Upper lobe of left lung (tissue), 6 donors: ENCODE measurements at regions not wholly inside any gene's neighbourhood (a gene's known extent, or its start where the extent isn't known, plus 50 kb on each side); places are given as distances from the start of the nearest gene placed in this dataset.
"Not testable (repeated sequence)": the region's sequence is repeated elsewhere in the genome, so short reads cannot be mapped to it uniquely, and the experiment has no call there.

Experiments used
- ATAC-seq, 2 donors: fragments of 200-7000 bp; cut with Tn5 transposase; one replicate each; pipeline ENCODE4 v1.9.1; 2022; ENCODE audit warnings: mild to moderate bottlenecking in 2 of 2, moderate library complexity in 2 of 2; ENCODE audit not compliant: low FRiP score in 2 of 2
- DNase-seq, 2 donors: peaks; one replicate each; pipeline ENCODE4 v3.0.0-alpha.2; 2019 to 2020
- H3K27ac ChIP-seq, 4 donors: fragments of 200-600 bp; sonication (generic); one replicate each; pipeline ENCODE4 v1.5.1; 2016 to 2019
- H3K27me3 ChIP-seq, 4 donors: fragments of 200-600 bp; sonication (generic); one replicate each; pipeline ENCODE4 v1.5.1; 2017 to 2019
- H3K36me3 ChIP-seq, 4 donors: fragments of 200-600 bp; sonication (generic); one replicate each; pipeline ENCODE4 v1.5.1; 2016 to 2019
- H3K4me1 ChIP-seq, 4 donors: fragments of 200-600 bp; sonication (generic); one replicate each; pipeline ENCODE4 v1.5.1; 2018 to 2019
- H3K4me3 ChIP-seq, 4 donors: fragments of 200-600 bp; sonication (generic); one replicate each; pipeline ENCODE4 v1.5.1; 2017 to 2019; ENCODE audit warnings: mild to moderate bottlenecking in 2 of 4, moderate library complexity in 1 of 4
- H3K9me3 ChIP-seq, 4 donors: fragments of 200-600 bp; sonication (generic); one replicate each; pipeline ENCODE4 v1.5.1; 2018 to 2019
- EP300 ChIP-seq, 4 donors: sonication (generic); formaldehyde crosslinking; IDR thresholded peaks; one replicate each; pipeline ENCODE4 v1.5.1; 2017; ENCODE audit warnings: antibody characterized with exemption in 4 of 4, control low read depth in 2 of 4
- POLR2A ChIP-seq, 4 donors: fragments of 450-650 bp; IDR thresholded peaks; one replicate each; pipeline ENCODE4 v1.5.1; 2016 to 2017; ENCODE audit warnings: antibody characterized with exemption in 4 of 4, mild to moderate bottlenecking in 2 of 4
- POLR2AphosphoS5 ChIP-seq, 2 donors: sonication (generic); formaldehyde crosslinking; IDR thresholded peaks; one replicate each; pipeline ENCODE4 v1.5.1; 2017; ENCODE audit warnings: antibody characterized with exemption in 2 of 2
- WGBS, 2 donors: methylation state at CpG; one replicate each; pipeline ENCODE4 v1.1.5; 2017 to 2018; 5-methylcytosine and 5-hydroxymethylcytosine counted together
- TF ChIP-seq, protein P1 (sequence below), 6 experiments: fragments of 450-650 bp in 4 of 6; fragments of 200-600 bp in 2 of 6; sonication (generic) in 2 of 6; IDR thresholded peaks; one replicate each; pipeline ENCODE4 v1.5.1; 2016 to 2019; ENCODE audit warnings: antibody characterized with exemption in 6 of 6
- donor health status: DM: no; HTN: no; CAD: no; lungs with moderate emphysema.
- donor health status: DM: no; HTN: yes; CAD: no; lungs with severe emphysema.

DNA sequence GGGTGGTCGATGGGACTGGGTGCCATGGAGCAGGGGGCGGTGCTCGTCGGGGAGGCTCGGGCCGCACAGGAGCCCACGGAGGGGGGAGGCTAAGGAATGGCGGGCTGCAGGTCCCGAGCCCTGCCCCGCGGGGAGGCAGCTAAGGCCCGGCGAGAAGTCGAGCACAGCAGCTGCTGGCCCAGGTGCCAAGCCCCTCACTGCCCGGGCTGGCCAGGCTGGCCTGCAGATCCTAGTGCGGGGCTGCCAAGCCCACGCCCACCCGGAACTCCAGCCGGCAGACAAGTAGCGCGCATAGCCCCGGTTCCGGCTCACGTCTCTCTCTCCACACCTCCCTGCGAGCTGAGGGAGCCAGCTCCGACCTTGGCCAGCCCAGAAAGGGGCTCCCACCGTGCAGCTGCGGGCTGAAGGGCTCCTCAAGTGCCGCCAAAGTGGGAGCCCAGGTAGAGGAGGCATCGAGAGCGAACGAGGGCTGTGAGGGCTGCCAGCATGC, 163.4 kb upstream of the OSBPL11 start:
- peak in 1 of 2 donors; percentile 64 for DNase-seq
- ATAC-seq, H3K4me3 ChIP-seq, H3K27me3 ChIP-seq, H3K27ac ChIP-seq, H3K36me3 ChIP-seq, H3K4me1 ChIP-seq, H3K9me3 ChIP-seq: not testable (repeated sequence)
- 89 to 92% methylated on average over 19 to 32 of the region's 32 CpGs for WGBS, 2 donors

DNA sequence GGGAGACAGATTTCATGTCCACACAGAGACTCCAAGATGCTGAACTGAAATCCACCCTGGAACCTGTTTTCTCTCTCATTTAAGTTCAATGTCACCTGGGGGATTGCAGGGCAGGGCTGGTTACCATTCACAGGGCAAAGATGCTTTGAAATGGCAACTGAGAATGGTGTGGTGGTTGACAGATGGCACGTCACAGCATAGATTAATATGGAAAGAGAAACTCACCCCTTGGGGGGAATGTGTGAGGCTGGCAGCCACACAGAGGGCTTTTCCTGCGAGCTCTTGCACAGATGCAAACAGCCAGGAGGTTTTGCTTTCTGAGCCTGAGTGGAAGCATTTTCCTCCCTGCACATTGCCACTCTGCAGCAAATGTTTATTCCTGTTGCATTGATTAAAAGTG, 167.3 kb upstream of the OSBPL11 start:
- not testable (repeated sequence) for H3K4me3 ChIP-seq, DNase-seq, H3K27ac ChIP-seq, H3K36me3 ChIP-seq, H3K9me3 ChIP-seq, ATAC-seq, H3K27me3 ChIP-seq
- H3K4me1 ChIP-seq = peaks cover 0 to 16% (median 2%) of the 10 kb centered on the region in 4 donors
- WGBS, 2 donors = 55 to 70% methylated on average over 2 of the region's 2 CpGs

DNA sequence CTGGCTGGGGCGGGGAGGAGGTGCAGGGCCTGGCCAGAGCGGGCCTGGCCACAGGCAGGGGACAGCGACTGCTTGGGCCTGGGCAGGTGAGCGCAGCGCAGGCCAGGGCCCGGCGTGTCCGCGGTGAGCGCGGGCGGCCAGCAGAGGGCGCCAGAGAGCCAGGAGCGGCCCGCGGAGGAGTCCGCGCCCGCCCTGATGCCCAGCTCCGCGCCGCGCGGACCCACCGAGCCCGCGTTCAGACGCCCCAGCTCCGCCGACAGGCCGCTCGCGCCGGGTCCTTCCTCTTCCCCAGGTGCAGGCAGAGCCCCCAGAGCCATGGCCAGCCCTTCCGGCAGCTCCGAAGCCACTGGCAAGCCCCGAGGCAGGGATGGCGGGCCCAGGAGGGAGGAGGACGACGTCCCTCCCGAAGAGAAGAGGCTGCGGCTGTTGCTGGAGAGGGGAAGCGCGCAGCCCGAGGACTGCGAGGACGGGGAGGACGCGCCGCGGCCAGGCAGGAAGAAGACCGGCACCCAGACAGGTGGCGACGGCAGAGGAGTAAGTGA, 171.1 kb upstream of the OSBPL11 start:
- not testable (repeated sequence) for H3K27me3 ChIP-seq, H3K9me3 ChIP-seq, ATAC-seq, H3K36me3 ChIP-seq
- H3K4me1 ChIP-seq = peaks cover 0 to 17% (median 2%) of the 10 kb centered on the region in 4 donors
- WGBS, 2 donors = 0 to 1% methylated on average over 5 to 42 of the region's 54 CpGs
- peak overlapping the region; percentile 40 to 61 (median 58) for H3K4me3 ChIP-seq
- DNase-seq = peak; percentile 62 to 96
- H3K27ac ChIP-seq = peak overlapping the region in 1 of 4 donors; percentile 67
- TF ChIP-seq, protein P1, sequence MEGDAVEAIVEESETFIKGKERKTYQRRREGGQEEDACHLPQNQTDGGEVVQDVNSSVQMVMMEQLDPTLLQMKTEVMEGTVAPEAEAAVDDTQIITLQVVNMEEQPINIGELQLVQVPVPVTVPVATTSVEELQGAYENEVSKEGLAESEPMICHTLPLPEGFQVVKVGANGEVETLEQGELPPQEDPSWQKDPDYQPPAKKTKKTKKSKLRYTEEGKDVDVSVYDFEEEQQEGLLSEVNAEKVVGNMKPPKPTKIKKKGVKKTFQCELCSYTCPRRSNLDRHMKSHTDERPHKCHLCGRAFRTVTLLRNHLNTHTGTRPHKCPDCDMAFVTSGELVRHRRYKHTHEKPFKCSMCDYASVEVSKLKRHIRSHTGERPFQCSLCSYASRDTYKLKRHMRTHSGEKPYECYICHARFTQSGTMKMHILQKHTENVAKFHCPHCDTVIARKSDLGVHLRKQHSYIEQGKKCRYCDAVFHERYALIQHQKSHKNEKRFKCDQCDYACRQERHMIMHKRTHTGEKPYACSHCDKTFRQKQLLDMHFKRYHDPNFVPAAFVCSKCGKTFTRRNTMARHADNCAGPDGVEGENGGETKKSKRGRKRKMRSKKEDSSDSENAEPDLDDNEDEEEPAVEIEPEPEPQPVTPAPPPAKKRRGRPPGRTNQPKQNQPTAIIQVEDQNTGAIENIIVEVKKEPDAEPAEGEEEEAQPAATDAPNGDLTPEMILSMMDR (IDR thresholded peaks at IDR 0.05) = peak; percentile 52 to 96 (median 91)

DNA sequence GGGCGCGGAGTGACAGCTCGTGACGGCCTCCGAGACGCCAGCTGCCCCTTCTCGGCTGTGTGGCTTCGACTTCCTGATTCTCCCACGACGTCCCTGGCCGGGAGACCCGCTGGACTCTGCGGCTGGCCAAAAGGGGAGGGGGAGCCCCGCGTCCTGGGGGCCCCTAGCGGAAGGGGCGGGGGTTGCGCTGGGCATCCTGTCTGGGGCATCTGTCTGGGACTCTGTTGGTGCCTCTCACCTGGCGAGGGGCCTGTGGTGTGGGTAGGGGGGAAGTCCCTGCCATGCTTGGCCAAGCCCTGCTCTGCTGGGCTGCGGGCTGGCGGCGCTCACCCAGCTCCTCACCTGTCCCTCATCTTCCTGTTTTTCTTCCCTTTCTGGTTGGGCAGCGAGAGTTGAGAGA, 171.6 kb upstream of the OSBPL11 start:
- peak overlapping the region; percentile 40 to 61 (median 58) for H3K4me3 ChIP-seq
- H3K9me3 ChIP-seq, H3K27me3 ChIP-seq, ATAC-seq, H3K36me3 ChIP-seq: not testable (repeated sequence)
- peak; percentile 22 to 82 for DNase-seq
- WGBS, 2 donors = 1 to 14% methylated on average over 15 to 20 of the region's 23 CpGs
- peaks cover 0 to 17% (median 2%) of the 10 kb centered on the region in 4 donors for H3K4me1 ChIP-seq
- peak overlapping the region in 1 of 4 donors; percentile 67 for H3K27ac ChIP-seq

- TF ChIP-seq, protein P1 (IDR thresholded peaks at IDR 0.05) = no peak
- TF ChIP-seq EP300 (IDR thresholded peaks at IDR 0.05) (no peak), POLR2A (IDR thresholded peaks at IDR 0.05) (no peak), POLR2AphosphoS5 (IDR thresholded peaks at IDR 0.05) (no peak)
- H3K27ac ChIP-seq = no peak overlapping the region
- H3K36me3 ChIP-seq = no peaks in the 10 kb centered on the region
- no peak overlapping the region for H3K4me3 ChIP-seq
- DNase-seq (peak in 1 of 2 donors; percentile 75), ATAC-seq (no peak)
- no peaks in the 10 kb centered on the region for H3K27me3 ChIP-seq
- no peaks in the 10 kb centered on the region for H3K9me3 ChIP-seq
- WGBS, 2 donors = 92 to 97% methylated on average over 9 to 14 of the region's 14 CpGs
- peaks cover 0 to 17% (median 2%) of the 10 kb centered on the region in 4 donors for H3K4me1 ChIP-seq
Observed at GRCh38 chr3:125767641-125768040, 172.3 kb upstream of the OSBPL11 start.

GRCh38 chr3:125768821-125769220, 173.5 kb upstream of the OSBPL11 start:
- H3K4me3 ChIP-seq, ATAC-seq, H3K27me3 ChIP-seq, H3K36me3 ChIP-seq, H3K27ac ChIP-seq, H3K9me3 ChIP-seq, DNase-seq: not testable (repeated sequence)
- H3K4me1 ChIP-seq = peaks cover 0 to 17% (median 2%) of the 10 kb centered on the region in 4 donors
- 46 to 80% methylated on average over 7 of the region's 7 CpGs for WGBS, 2 donors

DNA sequence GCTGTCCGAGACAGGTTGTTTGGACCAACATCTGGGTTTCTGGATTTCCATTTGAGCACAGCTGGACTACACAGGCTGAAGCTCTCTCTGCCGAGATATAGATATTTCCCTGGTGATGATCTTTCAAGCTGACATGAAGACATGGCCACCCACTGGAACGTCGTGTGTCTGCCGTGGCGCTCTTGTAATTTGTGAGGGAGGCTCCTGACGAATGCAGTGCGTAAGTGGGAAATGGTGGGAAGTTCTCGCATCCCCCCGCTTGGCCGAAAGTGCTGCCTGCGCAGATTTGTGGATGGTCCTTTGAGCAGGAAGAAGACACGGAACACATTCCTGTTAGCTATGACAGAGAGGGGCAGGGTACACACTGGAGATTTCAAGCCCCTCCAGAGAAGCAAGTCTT, 176.2 kb upstream of the OSBPL11 start:
- 76 to 92% methylated on average over 11 to 13 of the region's 13 CpGs for WGBS, 2 donors
- not testable (repeated sequence) for H3K27ac ChIP-seq, DNase-seq, ATAC-seq, H3K27me3 ChIP-seq, H3K9me3 ChIP-seq, H3K36me3 ChIP-seq, H3K4me3 ChIP-seq
- H3K4me1 ChIP-seq = peaks cover 0 to 12% (median 2%) of the 10 kb centered on the region in 4 donors

DNA sequence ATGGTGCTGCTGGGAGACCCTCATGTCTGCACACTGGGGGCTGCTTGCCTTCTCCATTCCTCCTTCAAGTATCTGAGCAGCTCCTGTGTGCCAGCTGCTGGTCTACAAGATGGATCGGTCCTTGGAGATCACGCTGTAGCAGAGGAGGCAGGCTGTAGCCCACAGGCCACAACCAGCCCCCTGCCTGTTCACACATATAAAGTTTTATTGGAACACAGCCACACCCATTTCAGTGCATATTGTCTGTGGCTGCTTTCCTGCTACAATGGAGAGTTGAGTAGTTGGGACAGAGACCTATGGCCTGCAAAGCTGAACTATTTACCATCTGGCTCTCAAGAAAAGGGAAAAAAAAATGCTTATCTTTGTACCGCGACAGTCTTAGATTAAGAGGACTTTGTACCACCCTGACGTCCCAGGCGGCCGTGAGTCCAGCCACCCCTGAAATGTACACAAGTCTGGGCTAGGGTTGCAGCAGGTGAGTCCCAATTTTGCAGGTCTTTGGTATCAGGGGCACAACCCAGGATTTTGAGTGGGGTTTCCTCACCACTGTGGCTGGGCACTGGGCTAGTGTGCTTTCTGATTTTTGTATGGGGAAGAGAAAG, 179.2 kb upstream of the OSBPL11 start:
- not testable (repeated sequence) for H3K9me3 ChIP-seq, H3K27ac ChIP-seq, H3K4me1 ChIP-seq, H3K27me3 ChIP-seq, DNase-seq, H3K36me3 ChIP-seq, H3K4me3 ChIP-seq, ATAC-seq
- 80 to 89% methylated on average over 1 to 7 of the region's 7 CpGs for WGBS, 2 donors

- DNase-seq, H3K4me1 ChIP-seq, H3K36me3 ChIP-seq, H3K27me3 ChIP-seq, H3K27ac ChIP-seq, ATAC-seq, H3K4me3 ChIP-seq, H3K9me3 ChIP-seq: not testable (repeated sequence)
- WGBS, 2 donors = 0 to 56% methylated on average over 1 to 3 of the region's 3 CpGs
Observed at GRCh38 chr3:125775106-125775505, 179.8 kb upstream of the OSBPL11 start.

- not testable (repeated sequence) for H3K27me3 ChIP-seq, H3K36me3 ChIP-seq, ATAC-seq, H3K27ac ChIP-seq, DNase-seq, H3K9me3 ChIP-seq, H3K4me3 ChIP-seq, H3K4me1 ChIP-seq
- 79 to 89% methylated on average over 2 to 7 of the region's 7 CpGs for WGBS, 2 donors
Observed at GRCh38 chr3:125775606-125776294, 180.5 kb upstream of the OSBPL11 start.
